IMR-90 (cell line): ENCODE measurements at regions not wholly inside any gene's neighbourhood (a gene's known extent, or its start where the extent isn't known, plus 50 kb on each side); places are given as distances from the start of the nearest gene placed in this dataset.

ENCODE experiments used
- ATAC-seq: fragments of 200-7000 bp; cut with Tn5 transposase; 2 replicates; pipeline ENCODE4 v1.9.1; 2020; ENCODE audit warnings: low read depth, mild to moderate bottlenecking, moderate library complexity
- BruUV-seq: library from RNA; stranded (reverse); fragments of 400-500 nt; replicated peaks from 2 replicates; lab custom pipeline; 2021; lab: Mats Ljungman, UMichigan
- CTCF ChIA-PET: fragments of 300-600 bp; formaldehyde crosslinking; extraction: SDS; loops from one replicate; lab custom pipeline; 2021; ENCODE audit warnings: antibody characterized with exemption; lab: Yijun Ruan, JAX
- POLR2A ChIA-PET: fragments of 300-600 bp; sonication (Branson Sonifier 250); formaldehyde crosslinking; loops from one replicate; lab custom pipeline; 2022; ENCODE audit warnings: antibody characterized with exemption; ENCODE audit not compliant: unreplicated experiment; lab: Charles Lee
- DNase-seq: peaks from one replicate; pipeline ENCODE4 v3.0.0; 2013
- H2AFZ ChIP-seq: replicated peaks from 2 replicates; pipeline ENCODE3; 2013; ENCODE audit warnings: low read length, mild to moderate bottlenecking; ENCODE audit not compliant: poor library complexity
- H2AK5ac ChIP-seq: 2 replicates; pipeline ENCODE4 v1.6.1; 2013; ENCODE audit warnings: low read depth, low read length, inconsistent platforms
- H2AK9ac ChIP-seq: replicated peaks from 2 replicates; pipeline ENCODE3; 2013; ENCODE audit warnings: mild to moderate bottlenecking, low read depth, low read length, moderate library complexity; ENCODE audit not compliant: poor library complexity
- H2BK120ac ChIP-seq: 2 replicates; pipeline ENCODE4 v1.6.1; 2013; ENCODE audit warnings: low read depth, low read length, inconsistent platforms
- H2BK15ac ChIP-seq: 3 replicates; pipeline ENCODE4 v1.6.1; 2013; ENCODE audit warnings: low read depth, low read length, inconsistent platforms
- H2BK20ac ChIP-seq: 2 replicates; pipeline ENCODE4 v1.6.1; 2013; ENCODE audit warnings: low read depth, mild to moderate bottlenecking, inconsistent platforms, low read length, moderate library complexity
- H2BK5ac ChIP-seq: 2 replicates; pipeline ENCODE4 v1.6.1; 2013; ENCODE audit warnings: mild to moderate bottlenecking, low read depth, low read length, inconsistent platforms; ENCODE audit not compliant: poor library complexity, severe bottlenecking
- H3K14ac ChIP-seq: replicated peaks from 2 replicates; pipeline ENCODE4 v1.6.1; 2013; ENCODE audit warnings: low read depth, low read length, inconsistent platforms
- H3K18ac ChIP-seq: 2 replicates; pipeline ENCODE4 v1.6.1; 2013; ENCODE audit warnings: low read depth, low read length, control low read depth
- H3K23ac ChIP-seq: 2 replicates; pipeline ENCODE4 v1.6.1; 2013; ENCODE audit warnings: low read depth, low read length, inconsistent platforms
- H3K27ac ChIP-seq: 2 replicates; pipeline ENCODE4 v1.5.1; 2013; ENCODE audit warnings: mild to moderate bottlenecking, control low read depth, low read length; ENCODE audit not compliant: insufficient read depth
- H3K27me3 ChIP-seq: 2 replicates; pipeline ENCODE4 v1.6.1; 2013; ENCODE audit warnings: low read length; ENCODE audit not compliant: control insufficient read depth, insufficient read depth
- H3K36me3 ChIP-seq: 2 replicates; pipeline ENCODE4 v1.6.1; 2013; ENCODE audit warnings: low read length, mixed read lengths; ENCODE audit not compliant: control insufficient read depth, insufficient read depth
- H3K4ac ChIP-seq: 2 replicates; pipeline ENCODE4 v1.6.1; 2013; ENCODE audit warnings: low read depth, low read length, inconsistent platforms
- H3K4me1 ChIP-seq: 2 replicates; pipeline ENCODE4 v1.6.1; 2013; ENCODE audit warnings: low read length, mixed read lengths; ENCODE audit not compliant: control insufficient read depth, insufficient read depth
- H3K4me2 ChIP-seq: 2 replicates; pipeline ENCODE4 v1.6.1; 2013; ENCODE audit warnings: low read depth, mild to moderate bottlenecking, control low read depth, low read length, moderate library complexity
- H3K4me3 ChIP-seq: 2 replicates; pipeline ENCODE4 v1.5.1; 2013; ENCODE audit warnings: low read depth, mild to moderate bottlenecking, control low read depth, low read length, moderate library complexity; ENCODE audit not compliant: insufficient read depth
- H3K56ac ChIP-seq: 2 replicates; pipeline ENCODE4 v1.6.1; 2013; ENCODE audit warnings: low read length, inconsistent platforms; ENCODE audit not compliant: insufficient read depth; ENCODE audit errors: extremely low read depth
- H3K79me1 ChIP-seq, 2 experiments: 2 replicates each; pipeline ENCODE4 v1.6.1; 2013; ENCODE audit warnings: low read length in 2 of 2, inconsistent platforms in 1 of 2, low read depth in 1 of 2
- H3K9ac ChIP-seq: 2 replicates; pipeline ENCODE4 v1.6.1; 2013; ENCODE audit warnings: low read depth, low read length, control low read depth
- H3K9me1 ChIP-seq: 2 replicates; pipeline ENCODE4 v1.6.1; 2013; ENCODE audit warnings: low read length, inconsistent platforms; ENCODE audit not compliant: insufficient read depth
- H3K9me3 ChIP-seq: 2 replicates; pipeline ENCODE4 v1.6.1; 2013; ENCODE audit warnings: low read length; ENCODE audit not compliant: control insufficient read depth, insufficient read depth
- H4K20me1 ChIP-seq: 2 replicates; pipeline ENCODE4 v1.6.1; 2013; ENCODE audit warnings: low read length, inconsistent platforms; ENCODE audit not compliant: insufficient read depth
- H4K5ac ChIP-seq: 2 replicates; pipeline ENCODE4 v1.6.1; 2013; ENCODE audit warnings: mild to moderate bottlenecking, low read depth, low read length, control low read depth
- H4K8ac ChIP-seq, 2 experiments: 2 replicates each; pipeline ENCODE4 v1.6.1; 2013; ENCODE audit warnings: low read depth in 2 of 2, low read length in 2 of 2, control low read depth in 1 of 2, inconsistent platforms in 1 of 2
- H4K91ac ChIP-seq: 2 replicates; pipeline ENCODE4 v1.6.1; 2013; ENCODE audit warnings: low read depth, low read length, inconsistent platforms; ENCODE audit not compliant: insufficient read depth
- MAZ ChIP-seq: IDR thresholded peaks from 2 replicates; pipeline ENCODE4 v1.6.1; 2012; ENCODE audit warnings: low read depth, mild to moderate bottlenecking, low read length, improper control_type of control experiment, moderate library complexity, borderline replicate concordance
- POLR2A ChIP-seq: IDR thresholded peaks from 2 replicates; pipeline ENCODE4 v1.6.1; 2012; ENCODE audit warnings: mild to moderate bottlenecking, low read depth, low read length
- RAD21 ChIP-seq: IDR thresholded peaks from 2 replicates; pipeline ENCODE4 v1.6.1; 2012; ENCODE audit warnings: low read length, improper control_type of control experiment
- RFX5 ChIP-seq: IDR thresholded peaks from 2 replicates; pipeline ENCODE4 v1.8.0; 2012; ENCODE audit warnings: low read depth, mild to moderate bottlenecking, low read length, moderate library complexity
- SMC3 ChIP-seq: fragments of 150-350 bp; IDR thresholded peaks from 2 replicates; pipeline ENCODE4 v1.6.1; 2016; ENCODE audit warnings: low read depth, mild to moderate bottlenecking, antibody characterized with exemption, low read length, moderate library complexity
- WGBS, 2 experiments: methylation state at CpG; one replicate each; pipeline versions ENCODE4 v1.1.5 to v1.1.7; 2013; ENCODE audit warnings: missing lambda C conversion rate in 2 of 2; ENCODE audit not compliant: insufficient read length in 1 of 2; ENCODE audit errors: extremely low coverage in 2 of 2; 5-methylcytosine and 5-hydroxymethylcytosine counted together
- dilution Hi-C: fragments of 300-500 bp; cut with HindIII; formaldehyde crosslinking; loops from one replicate; pipeline ENCODE4 v1.14.3; 2018; ENCODE audit warnings: low sequenced_read_pairs; ENCODE audit not compliant: unreplicated experiment
- in situ Hi-C: fragments of 300-500 bp; cut with MboI; formaldehyde crosslinking; loops from 3 replicates; pipeline ENCODE4 v1.14.3; 2019; ENCODE audit warnings: low sequenced_read_pairs, inconsistent platforms, mixed read lengths
- intact Hi-C: fragments of 100-400 bp; cut with micrococcal nuclease; formaldehyde crosslinking; loops from 2 replicates; pipeline ENCODE4 v1.10.0; 2022
- TF ChIP-seq, protein P1 (sequence below): conservative IDR thresholded peaks from 2 replicates; pipeline ENCODE4 v1.5.1; 2012; ENCODE audit warnings: mild to moderate bottlenecking, low read depth, low read length, improper control_type of control experiment

DNA sequence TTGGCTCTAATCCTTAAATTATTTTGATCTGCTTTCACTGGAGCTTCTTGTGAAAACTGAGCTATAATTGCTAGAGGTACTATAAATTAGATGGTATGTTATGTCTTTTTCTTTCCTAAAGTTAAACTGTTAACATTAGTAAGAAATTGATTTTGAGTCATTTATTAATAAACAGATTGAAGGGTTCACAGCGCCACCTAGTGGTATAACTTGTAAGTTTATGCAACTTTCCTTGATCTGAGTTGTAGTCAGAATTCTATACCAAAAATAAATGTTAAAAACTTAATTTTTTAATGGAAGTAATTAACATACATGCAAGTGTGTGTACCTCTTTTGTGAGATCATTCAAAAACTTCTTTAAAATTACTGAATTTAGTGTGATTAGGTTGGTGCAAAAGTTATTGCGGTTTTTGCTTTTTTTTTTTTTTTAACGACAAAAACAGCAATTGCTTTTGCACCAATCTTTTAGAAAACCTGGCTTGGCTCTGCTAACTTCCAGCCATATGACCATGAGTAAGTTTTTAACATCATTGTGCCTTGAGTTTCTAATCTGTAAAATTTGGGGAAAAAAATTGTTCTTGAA lies 151.5 kb downstream of the CENPC start:
- dilution Hi-C loops: no loop called here
- Histone ChIP-seq H3K9ac (no peak overlapping the region), H3K4me3 (no peak overlapping the region), H3K79me1 (no peaks in the 10 kb centered on the region), H4K8ac (no peak overlapping the region), H3K27me3 (no peaks in the 10 kb centered on the region), H3K4ac (no peak overlapping the region), H4K91ac (no peak overlapping the region), H2BK5ac (no peak overlapping the region), H3K36me3 (no peaks in the 10 kb centered on the region), H3K23ac (no peak overlapping the region), H3K4me1 (no peaks in the 10 kb centered on the region), H3K14ac (no peak overlapping the region), H2AK5ac (no peak overlapping the region), H2BK120ac (no peak overlapping the region), H3K9me1 (no peaks in the 10 kb centered on the region), H4K20me1 (no peaks in the 10 kb centered on the region), H3K18ac (no peak overlapping the region), H3K56ac (no peak overlapping the region), H3K9me3 (no peaks in the 10 kb centered on the region), H3K4me2 (no peak overlapping the region), H4K5ac (no peak overlapping the region), H2BK15ac (no peak overlapping the region), H2BK20ac (no peak overlapping the region), H2AFZ (no peak overlapping the region), H3K27ac (no peak overlapping the region), H2AK9ac (no peak overlapping the region)
- in situ Hi-C loops: no loop called here
- CTCF ChIA-PET: interaction anchor here (1.2 to 1.3 kb wide), 2 partner anchors 8 to 16 kb away, joined by 3 read pairs; no protein-coding TSS in a partner anchor
- intact Hi-C loops: no loop called here
- TF ChIP-seq POLR2A: no peak
- no peak for TF ChIP-seq MAZ
- TF ChIP-seq SMC3: 0 out of 2 replicates have a peak, but pooled peaks have one; percentile 9
- TF ChIP-seq, protein P1, sequence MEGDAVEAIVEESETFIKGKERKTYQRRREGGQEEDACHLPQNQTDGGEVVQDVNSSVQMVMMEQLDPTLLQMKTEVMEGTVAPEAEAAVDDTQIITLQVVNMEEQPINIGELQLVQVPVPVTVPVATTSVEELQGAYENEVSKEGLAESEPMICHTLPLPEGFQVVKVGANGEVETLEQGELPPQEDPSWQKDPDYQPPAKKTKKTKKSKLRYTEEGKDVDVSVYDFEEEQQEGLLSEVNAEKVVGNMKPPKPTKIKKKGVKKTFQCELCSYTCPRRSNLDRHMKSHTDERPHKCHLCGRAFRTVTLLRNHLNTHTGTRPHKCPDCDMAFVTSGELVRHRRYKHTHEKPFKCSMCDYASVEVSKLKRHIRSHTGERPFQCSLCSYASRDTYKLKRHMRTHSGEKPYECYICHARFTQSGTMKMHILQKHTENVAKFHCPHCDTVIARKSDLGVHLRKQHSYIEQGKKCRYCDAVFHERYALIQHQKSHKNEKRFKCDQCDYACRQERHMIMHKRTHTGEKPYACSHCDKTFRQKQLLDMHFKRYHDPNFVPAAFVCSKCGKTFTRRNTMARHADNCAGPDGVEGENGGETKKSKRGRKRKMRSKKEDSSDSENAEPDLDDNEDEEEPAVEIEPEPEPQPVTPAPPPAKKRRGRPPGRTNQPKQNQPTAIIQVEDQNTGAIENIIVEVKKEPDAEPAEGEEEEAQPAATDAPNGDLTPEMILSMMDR: peak; percentile 62
- TF ChIP-seq RFX5: no peak
- TF ChIP-seq RAD21: peak; percentile 26
- WGBS, 2 experiments: no CpG with 5 or more reads among the region's 3 CpGs
- no TSS peak for BruUV-seq
- POLR2A ChIA-PET: no interaction called here
- DNase-seq: peak; percentile 50
- no peak for ATAC-seq
